IPS-11a (cell line): ENCODE measurements at regions not wholly inside any gene's neighbourhood (a gene's known extent, or its start where the extent isn't known, plus 50 kb on each side); places are given as distances from the start of the nearest gene placed in this dataset.
"Not testable (repeated sequence)": the region's sequence is repeated elsewhere in the genome, so short reads cannot be mapped to it uniquely, and the experiment has no call there.

Experiments
- H3K4me3 ChIP-seq: one replicate; pipeline ENCODE4 v1.5.1; 2013; ENCODE audit warnings: low read depth, low read length, control low read depth

DNA sequence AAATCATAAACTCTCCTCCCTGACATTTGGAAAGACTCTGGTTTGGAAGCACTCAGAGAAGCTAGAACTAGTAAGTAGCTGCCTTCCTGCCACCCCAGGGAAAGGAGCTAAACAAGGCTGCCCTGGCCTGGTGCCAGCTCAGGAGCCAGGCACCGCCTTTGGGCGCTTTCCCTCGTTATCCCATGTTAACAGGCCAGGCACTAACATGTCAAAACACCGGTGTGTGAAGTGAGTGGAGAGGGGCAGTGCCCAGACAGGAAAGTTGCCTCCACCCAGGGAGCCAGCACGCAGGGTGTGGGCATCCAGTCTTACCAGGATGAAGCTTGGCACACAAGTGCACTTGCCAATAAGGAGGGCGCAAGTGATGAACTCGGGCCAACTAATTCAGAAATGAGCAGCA, 346.8 kb downstream of the RRAGC start:
- no peak overlapping the region for H3K4me3 ChIP-seq

DNA sequence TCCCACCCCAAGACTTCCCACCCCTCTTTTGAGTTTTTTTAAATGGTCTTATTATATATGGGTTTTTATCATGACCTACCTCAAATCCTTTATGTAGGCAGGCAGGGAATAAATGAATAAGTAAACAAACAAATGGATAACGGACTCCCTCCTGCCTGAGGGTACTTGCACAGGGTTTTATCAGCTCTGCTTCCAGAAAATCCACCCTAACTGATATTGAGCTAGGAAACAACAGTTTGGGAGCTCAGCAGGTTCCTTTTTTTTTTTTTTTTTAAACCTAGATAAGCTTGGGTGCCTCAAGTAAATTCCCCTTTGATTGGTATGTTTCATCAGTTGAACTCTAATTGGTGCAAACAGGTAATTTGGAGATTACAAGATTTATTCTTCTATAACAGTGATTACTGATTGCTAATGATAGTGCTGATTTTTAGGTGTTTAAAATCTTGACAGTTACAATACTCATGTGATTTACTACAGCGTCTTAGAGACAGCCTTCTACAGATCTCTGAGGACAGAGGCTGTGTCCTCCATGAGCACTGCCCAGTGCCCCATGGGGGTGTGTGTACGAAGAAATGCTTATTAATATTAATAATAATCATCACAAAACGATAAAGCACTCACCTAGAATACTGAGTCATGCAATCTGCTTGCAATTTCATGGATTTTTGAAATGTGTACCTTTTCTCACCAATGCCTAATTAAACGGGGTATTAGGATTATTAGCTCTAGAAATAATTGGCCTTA, 347.4 kb downstream of the RRAGC start:
- no peak overlapping the region for H3K4me3 ChIP-seq

DNA sequence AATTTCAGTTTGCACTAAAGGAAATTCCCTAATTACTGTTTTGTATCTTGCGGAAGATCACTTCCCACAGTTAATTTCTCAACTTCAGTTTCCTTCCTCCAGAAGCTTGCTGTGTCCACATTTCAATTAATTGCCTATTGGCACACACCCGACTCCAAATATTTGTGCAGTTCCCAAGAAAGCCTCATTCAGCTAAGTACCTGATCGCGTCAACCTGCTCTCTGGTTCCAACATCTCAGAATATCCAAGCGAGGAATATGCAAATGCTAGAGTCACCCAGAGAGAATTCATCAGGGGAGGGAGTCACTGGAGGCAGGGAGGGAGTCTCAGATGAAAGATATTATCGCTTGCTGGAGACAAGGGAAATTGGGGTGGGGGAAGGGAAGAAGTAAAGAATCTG, 351.3 kb downstream of the RRAGC start:
- H3K4me3 ChIP-seq, result no peak overlapping the region

DNA sequence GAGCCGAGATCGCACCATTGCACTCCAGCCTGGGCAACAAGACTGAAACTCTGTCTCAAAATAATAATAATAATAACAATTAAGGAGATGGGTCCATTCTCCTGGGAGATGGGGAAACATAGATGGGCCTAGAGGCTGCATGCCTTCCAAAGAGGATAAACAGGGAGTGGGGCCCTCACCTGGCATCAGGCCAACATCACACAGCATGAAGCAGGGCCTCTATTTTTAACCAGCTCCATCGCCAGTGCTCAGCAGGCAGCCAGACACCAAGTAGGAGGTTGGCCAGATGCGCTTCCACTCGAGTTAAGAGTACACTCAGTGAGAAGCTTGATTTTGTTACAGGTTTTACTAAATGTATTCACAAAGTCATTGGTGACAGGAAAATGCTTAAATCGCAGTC, 352.0 kb downstream of the RRAGC start:
- H3K4me3 ChIP-seq, result no peak overlapping the region

DNA sequence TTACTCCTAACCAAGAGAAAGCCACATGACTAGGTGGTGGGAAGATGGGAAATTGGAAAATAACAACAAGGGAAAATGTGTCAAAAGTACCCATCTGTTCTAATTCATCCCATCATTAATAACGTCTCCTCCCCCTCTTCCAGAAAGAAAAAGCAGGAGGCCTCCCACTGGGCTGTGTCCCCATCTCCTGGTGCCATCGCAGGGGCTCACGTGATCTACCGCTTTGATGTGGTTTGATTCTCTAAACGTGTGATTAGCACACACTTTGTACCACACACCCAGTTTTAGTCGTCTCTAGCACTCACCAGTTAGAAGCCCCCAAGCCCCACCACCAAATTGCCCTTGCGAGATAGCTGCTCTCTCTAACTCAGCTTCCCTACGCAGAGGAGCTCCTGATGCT, 353.6 kb downstream of the RRAGC start:
- no peak overlapping the region for H3K4me3 ChIP-seq

DNA sequence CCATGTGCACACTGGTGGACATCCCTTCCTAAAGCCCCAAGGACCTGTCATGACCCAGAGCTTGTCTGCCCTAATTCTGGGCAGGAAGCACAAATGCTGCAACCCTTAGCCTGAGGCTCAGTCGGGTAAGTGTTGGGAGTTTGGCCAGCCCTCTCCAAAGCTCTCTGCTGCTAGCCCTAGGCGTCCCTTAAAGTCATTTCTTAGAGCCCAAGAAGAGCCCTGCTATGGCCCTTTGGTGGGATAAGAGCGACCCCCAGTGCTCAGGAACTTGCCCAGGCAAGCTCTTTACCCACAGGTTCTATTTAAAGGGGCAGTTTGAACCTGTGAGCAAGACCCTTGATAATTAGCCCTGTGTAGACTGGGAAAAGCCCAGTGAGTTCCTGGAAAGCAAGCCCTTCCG, 356.8 kb downstream of the RRAGC start:
- H3K4me3 ChIP-seq, result no peak overlapping the region

DNA sequence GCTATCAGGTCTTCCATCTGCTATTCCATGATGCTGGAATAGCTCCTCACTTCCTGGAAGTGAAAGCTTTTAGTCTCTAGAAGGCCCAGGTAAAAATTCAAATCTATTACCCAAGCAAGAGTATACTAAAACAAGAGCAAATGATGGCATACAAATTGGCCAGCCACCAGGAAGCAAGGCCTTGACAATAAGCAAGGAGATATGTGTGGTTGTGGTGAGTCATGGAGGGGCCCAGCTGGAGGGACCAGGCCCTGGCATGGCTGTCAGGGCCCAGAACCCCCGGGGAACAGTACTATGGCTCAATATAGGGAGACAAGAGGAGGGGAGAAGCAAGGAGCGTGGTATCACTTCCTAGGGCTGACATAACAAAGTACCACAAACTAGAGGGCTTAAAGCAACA, 358.7 kb downstream of the RRAGC start:
- no peak overlapping the region for H3K4me3 ChIP-seq

DNA sequence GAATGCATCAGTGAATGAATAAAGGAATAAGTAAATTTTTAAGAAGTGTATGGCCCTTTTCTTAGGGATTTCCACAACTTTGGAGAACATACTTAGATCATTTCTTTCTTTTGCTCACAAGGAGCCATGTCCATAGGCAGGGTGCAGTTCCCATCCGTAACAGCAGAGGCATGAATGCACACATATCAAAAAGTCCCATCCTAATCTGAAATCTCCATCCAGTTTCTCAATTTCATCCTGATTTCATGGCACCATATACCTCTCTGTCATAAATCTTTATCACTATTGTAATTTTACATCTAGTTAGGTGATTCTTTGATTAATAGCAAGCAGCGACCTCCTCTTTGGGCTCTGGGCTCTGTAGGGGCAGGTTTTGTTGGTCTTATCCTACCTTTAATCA, 359.2 kb downstream of the RRAGC start:
- no peak overlapping the region for H3K4me3 ChIP-seq

DNA sequence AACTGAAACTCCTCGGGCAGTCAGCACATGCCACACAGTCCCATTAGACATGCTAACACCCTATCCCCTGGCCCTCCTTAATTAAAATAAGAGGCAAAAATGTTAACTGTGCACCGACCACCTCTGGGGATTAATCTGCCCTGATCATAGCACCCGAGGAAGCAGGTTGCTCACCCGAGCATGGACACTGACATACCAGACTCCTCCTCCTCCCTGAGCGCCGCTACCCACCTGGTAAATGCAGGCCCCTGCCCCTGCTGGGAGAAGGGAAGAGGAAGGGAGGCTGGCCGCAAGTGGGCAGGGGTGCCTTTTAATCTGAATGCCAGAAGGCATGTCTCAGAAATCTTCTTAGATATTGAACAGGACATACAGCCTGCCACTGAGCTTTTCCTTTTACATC, 360.9 kb downstream of the RRAGC start:
- H3K4me3 ChIP-seq, result no peak overlapping the region

DNA sequence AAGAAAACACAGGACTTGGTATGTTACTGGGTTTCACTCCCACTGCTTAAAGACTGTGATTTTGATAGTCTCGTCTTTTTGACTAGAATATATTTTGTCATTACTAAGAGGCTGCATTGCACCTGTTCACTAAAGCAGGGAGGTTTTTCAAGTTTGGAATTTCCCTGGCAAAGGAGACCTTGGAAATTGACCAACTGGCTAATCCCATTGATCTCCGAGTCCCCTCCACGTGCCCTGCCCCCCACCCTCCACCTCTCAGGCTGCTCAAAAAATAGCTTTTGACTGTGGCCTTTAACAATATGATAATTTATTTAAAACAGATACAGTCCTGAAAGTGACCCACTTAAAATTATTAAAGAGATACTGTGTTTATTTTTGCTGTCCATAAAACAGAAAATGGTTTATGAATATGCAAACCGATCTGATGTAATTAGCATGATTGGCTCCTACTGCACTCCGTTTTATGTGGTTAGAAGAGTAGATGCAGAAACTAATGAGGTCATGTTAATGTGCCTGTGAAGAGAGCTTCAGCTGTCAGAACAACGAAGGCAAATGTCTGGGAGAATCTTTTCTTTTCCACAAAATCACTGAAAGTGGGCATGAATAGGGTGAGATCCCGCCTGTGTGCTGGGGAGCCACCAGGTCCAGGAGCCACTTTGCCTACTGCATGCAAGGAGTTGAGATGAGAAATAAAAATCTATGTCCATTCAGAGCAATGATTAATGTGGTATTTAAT, 361.5 kb downstream of the RRAGC start:
- no peak overlapping the region for H3K4me3 ChIP-seq

DNA sequence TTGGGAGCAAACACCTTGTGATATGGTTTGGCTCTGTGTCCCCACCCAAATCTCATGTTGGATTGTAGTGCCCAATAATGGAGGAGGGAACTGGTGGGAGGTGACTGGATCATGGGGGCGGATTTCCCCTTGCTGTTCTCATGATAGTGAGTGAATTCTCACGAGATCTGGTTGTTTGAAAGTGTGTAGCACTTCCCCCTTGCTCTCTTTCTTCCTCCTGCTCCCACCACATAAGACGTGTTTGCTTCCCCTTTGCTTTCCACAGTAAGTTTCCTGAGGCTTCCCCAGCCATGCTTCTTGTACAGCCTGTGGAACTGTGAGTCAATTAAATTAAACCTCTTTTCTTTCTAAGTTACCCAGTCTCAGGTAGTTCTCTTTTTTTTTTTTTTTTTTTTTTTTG, 366.3 kb downstream of the RRAGC start:
- not testable (repeated sequence) for H3K4me3 ChIP-seq

DNA sequence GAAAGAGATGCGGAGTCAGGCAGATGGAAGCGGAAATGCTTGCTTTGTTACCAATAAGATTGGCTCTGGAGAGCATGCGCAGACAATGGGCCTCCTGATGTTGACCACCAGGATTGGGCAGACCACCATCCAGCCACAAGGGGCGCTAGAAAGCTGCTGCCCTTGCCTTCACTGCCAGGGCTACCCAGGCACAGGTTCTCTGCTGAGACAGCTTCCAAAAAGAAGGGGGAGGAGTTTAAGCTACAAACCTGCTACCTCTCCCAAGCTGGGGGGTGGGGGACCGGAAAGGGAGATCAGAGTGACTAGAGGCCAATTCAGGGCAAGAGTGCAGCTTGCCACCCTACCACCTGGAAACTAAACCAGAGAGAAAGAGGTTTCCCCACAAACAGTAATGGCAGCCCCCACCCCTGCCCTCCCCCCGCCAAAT, 369.7 kb downstream of the RRAGC start:
- H3K4me3 ChIP-seq, result no peak overlapping the region

DNA sequence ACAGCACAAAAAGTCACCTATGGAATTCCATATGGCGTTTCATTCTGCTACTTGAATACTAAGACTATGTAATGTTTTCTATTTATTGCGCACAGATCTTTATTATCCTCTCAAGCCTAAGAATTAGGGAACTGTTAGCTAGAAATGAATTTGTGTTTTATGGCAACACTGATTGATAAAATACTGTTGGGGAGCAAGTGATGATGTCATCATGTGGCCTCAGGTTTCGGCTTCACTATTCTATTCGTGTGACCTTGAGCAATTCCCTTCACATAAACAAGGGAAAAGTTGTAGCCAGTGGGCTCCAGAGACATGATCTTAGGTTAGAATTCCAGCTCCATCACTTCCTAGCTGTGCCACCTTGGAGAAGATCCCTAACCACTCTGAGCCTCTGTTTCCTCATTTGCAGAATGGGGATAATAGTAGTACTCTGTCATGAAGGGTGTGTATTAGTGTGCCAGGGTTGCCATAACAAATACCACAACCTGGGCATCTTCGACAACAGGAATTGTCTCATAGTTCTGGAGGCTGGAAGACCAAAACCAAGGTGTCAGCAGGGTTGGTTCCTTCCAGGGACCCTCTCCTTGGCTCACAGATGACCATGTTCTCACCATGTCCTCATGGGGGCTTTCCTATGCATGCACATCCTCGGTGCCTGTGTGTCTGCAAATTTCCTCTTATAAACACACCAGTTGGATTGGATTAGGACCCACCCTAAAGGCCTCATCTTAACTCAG, 371.2 kb downstream of the RRAGC start:
- no peak overlapping the region for H3K4me3 ChIP-seq

DNA sequence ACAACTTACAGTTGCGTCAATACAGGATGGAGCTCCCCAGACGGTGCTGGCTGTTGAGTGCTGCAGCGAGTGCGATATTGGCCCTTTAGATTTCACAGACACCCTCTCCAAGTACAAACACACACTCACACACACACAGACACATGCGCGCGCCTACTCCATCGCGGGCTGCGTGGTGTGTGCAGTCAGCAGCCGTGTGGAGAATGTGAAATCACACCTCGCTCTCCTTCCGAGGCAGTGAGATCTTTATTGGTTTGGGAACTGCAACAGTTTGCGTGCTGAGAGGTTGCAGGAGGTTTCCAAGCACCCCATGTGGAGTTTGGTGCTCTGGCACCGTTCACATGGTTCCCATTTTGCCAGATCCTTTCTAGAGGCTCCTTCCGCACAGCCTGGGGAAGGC, 372.2 kb downstream of the RRAGC start:
- H3K4me3 ChIP-seq, result no peak overlapping the region

DNA sequence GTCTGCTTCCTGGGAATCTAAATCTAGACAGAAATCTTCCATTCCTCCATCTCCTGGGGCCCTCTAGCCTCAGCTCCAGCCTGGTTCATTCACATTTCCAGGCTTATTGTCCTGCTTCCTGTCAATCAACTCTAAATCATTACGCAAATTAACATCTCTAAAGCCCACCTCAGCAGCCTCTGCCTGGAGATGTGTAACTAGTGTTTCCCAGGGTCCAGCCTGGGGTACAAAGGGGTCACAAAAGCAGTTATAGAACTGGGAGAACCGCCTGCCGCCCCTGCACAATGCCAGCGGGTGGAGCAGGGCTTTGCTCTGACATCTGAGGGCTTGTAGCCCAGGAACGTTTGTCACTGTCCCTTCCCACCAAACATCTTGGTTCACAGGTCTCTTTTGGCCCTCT, 373.5 kb downstream of the RRAGC start:
- no peak overlapping the region for H3K4me3 ChIP-seq

DNA sequence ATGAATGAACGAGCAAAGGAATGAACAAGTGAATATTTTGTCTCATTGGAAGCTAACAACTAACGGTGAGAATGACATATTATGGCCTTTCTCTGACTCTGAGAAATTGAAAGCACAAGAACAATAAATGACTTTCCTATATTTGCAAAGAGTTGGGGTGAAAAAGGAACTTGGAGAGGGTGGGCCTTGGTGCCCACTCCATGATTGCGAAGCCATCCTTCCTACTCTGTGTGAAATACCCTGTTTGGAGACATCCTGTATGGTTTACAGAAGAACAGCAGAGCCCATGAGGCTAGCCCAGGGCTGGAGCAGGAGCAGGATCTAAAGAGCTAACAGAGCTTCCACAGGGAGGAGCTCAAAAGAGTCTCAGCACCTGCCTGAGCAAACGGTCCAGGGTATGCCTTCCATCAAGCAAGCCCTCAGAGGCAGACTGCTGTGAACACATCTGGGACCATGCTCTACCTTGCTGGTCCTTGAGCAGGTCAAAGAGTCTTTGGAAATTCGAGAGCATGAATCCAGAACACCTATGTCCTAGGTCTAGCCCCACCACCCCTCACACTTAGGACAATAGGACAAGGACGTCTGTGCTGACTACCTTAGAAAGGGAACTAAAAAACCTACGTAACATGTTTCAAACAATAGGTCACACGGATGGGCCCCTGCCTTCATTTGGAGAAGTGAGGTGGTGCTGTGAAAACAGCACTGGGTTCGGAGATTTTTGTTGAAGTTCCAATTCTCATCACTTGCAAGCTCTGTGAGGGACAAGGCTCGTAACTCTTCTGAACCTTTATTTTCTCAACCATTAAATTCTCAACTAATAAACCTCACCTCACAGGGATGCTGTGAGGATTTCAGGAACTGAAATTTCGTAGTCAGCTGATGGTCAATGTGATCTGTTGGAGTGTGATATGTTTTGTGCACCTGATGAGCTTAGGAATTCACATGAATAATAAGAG, 377.4 kb downstream of the RRAGC start:
- H3K4me3 ChIP-seq, result no peak overlapping the region

DNA sequence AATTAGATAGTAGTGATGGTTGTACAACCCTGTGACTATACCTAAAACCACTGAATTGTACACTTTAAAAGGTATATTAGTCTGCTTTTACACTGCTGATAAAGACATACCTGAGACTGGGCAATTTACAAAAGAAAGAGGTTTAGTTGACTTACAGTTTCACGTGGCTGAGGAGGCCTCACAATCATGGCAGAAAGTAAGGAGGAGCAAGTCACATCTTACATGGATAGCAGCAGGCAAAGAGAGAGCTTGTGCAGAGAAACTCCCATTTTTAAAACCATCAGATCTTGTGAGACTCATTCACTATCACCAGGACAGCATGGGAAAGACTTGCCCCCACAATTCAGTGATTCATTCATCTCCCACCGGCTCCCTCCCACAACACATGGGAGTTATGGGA, 379.9 kb downstream of the RRAGC start:
- H3K4me3 ChIP-seq, result not testable (repeated sequence)

DNA sequence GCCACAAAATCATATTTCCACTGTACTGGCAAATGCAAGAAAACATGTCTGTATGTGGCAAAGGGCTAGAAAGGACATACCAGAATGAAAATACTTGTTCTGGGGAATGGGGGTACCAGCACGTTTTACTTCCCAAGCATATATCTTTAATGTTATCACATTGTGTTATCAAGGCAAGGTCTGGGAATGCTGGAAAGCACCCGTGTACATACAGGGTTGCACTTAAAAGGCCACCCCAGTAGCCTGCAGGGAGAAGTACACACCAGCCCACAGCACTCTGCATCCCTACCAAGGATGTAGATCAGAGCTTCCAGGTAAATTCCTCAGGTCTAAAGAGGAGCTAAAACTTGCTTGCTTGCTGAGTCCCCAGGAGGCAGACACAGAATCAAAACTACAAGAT, 381.8 kb downstream of the RRAGC start:
- H3K4me3 ChIP-seq, result no peak overlapping the region

DNA sequence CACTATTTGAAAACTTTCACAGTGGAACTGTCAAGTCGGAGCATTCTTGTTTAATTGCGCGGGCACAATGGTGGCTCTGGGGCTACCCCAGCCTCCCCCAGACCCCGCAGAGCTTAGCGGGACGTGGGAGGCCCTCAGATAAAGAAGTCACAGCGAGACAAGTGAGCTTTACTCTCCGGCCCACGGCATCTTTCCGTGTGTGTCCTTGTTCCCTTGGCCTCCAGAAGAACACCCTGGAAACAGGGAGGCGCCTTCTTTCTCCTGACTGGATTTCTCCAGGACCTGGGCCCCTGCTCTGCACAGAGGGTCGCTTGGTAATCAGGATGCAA, 382.8 kb downstream of the RRAGC start:
- H3K4me3 ChIP-seq, result peak overlapping the region; percentile 22

DNA sequence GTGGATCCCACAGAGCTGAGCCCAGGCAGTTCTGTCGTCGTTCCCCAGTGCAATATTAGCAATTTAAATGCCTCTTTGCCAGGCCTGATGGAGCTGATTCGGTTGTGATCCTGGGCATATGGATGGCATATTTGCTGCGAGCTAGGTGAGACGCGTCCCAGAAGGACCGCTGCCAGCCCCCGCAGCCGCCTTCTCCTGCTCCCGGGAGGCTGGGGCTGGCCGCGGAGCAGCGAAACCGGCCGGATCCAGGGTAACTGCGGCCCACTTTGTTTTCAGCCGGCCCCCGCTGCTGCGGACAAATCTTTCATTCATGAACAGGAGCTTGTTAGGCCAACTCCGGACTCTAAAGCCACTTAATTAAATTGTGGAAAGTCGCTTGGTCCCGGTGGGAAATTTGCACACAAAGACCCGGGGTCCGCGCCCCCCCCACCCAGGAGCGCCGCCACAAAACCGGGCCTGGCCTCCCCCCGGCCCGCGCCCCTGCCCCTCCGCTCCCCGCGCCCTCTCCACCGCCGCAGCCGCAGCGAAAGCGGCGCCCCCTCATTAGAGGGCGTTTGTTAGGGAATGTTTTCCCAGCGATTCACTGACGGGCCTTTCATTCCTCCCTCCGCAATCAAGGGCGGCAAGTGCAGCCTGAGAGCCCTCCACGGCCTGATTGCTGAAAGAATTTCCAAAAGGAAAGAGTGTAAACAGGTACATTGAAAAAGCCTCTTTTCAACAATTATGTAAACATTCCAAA, 383.3 kb downstream of the RRAGC start:
- H3K4me3 ChIP-seq, result peak overlapping the region; percentile 22
